Head of caudate nucleus (tissue), 42 donors: ENCODE measurements at regions not wholly inside any gene's neighbourhood (a gene's known extent, or its start where the extent isn't known, plus 50 kb on each side); places are given as distances from the start of the nearest gene placed in this dataset.
A peak's percentile ranks its signal among the peaks of the same experiment; 100 is the strongest.
"Not testable (repeated sequence)": the region's sequence is repeated elsewhere in the genome, so short reads cannot be mapped to it uniquely, and the experiment has no call there.

Experiments used
- DNase-seq, 42 donors: peaks; one replicate each; pipeline versions ENCODE4 v3.0.0 to v3.0.0-alpha.2; 2020 to 2021; ENCODE audit warnings: mixed read lengths in 7 of 42
- intact Hi-C: fragments of 100-400 bp; cut with DNase I; formaldehyde crosslinking; loops from one replicate; pipeline ENCODE4 v1.15.0; 2022

GRCh38 chr11:71383461-71383860, 64.7 kb downstream of the DHCR7 start:
- intact Hi-C loops = no loop called here
- no peak for DNase-seq

DNA sequence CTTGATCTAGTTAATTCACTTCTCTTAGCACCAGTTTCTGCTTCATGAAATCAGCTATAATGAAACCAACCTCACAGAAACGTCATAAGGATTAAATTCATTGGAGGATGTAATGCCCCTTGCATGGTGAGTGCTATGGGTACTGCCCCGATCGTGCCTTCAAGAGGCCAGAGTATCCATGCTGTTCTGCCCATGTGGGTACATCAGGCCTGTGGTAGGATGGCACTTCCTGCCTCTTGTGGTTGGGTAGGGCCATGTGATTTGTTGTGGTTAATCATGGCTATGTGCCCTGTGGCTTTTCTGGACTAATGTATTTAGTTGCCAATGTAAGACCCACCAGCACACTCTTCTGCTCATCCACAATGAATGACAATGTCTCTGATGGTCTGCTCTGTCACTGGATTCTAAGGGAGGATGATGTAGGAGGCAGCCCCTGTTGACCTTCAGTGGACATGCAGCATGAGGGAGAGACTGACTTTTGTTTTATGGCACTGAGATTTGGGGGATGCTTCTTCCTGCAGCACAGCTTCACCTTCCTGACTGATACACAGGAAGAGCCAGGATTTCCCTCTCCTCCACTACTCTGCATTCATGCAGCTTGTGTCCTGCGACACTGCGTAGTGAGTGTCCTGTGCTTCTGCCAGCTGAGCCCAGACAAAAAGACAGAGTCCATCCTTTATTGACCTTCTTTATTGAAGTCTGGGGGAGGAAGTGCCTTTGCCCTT, 66.2 kb downstream of the DHCR7 start:
- DNase-seq = no peak
- intact Hi-C loops = no loop called here

DNA sequence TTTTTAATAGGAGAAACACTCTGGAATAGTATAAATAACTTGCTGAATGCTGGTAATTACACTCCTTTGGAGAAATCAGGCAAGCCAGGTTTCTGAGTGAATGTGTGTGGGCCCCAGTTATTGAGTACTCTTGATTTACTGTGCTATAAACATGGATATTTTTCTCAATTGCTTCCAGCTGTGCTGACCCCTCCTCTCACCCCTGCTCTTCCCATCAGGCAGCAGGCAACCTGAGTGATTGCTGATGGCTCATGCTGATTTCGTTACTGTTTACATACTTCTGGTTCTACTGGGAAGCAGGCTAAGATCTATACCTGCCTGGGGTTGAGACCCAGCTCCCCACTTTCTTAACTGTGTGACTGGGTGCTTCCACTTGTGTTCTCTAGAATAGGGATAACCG, 68.5 kb downstream of the DHCR7 start:
- no peak for DNase-seq
- intact Hi-C loops = no loop called here

- intact Hi-C loops = no loop called here
- no peak for DNase-seq
These were observed 74.3 kb downstream of the DHCR7 start for GRCh38 chr11:71373791-71374454.

GRCh38 chr11:71372693-71373657, 75.2 kb downstream of the DHCR7 start:
- peak in 21 of 42 donors; percentile 9 to 75 (median 40) for DNase-seq
- intact Hi-C loops = no loop called here

DNA sequence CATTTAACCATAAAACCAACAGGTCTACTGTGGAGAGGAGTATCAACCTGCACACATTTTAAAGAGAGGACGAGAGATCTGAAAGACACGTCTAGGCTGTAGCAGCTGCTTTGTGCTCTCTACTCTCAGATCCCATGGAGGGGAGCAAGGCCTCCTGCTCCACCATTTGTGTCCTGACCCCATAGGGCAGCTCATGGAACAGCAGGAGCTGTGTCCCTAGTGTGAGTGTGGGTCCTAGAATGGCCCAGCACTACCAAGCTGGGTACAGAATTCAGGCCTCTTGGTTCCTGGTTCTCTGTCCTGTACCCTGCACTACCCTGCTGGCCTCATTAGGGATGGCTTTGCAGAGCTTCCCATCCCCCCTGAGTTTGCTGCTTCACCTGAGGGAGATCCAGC, 76.5 kb downstream of the DHCR7 start:
- no peak for DNase-seq
- intact Hi-C loops = no loop called here

GRCh38 chr11:71370895-71371673, 77.1 kb downstream of the DHCR7 start:
- DNase-seq = peak in 12 of 42 donors; percentile 17 to 66 (median 36)
- intact Hi-C loops = no loop called here

GRCh38 chr11:71370020-71370747, 78.0 kb downstream of the DHCR7 start:
- no peak for DNase-seq
- intact Hi-C loops = no loop called here

GRCh38 chr11:71369411-71369810, 78.8 kb downstream of the DHCR7 start:
- intact Hi-C loops = loop anchor here (10.0 kb wide), 1 partner anchor 255 kb away; no protein-coding TSS in a partner anchor
- no peak for DNase-seq

DNA sequence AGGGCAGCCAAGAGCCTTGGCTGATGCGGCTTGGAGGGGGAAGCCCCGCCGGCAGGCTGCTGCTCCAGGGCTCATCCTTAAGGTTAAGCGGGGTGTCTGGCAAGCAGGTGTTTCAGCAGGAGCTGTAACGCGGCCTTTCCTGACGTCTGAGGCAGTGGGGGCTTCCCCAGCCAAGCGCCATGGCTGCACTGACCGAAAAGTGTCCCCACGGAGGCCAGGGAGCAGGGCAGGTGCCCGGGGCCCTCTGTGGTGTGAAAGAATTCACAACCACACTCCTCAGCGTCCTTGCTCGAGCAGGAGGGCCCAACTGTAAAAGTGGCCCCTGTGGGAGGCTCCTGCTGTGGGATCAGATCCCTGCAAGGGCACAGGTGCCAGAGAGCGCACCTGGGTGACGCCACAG, 79.2 kb downstream of the DHCR7 start:
- DNase-seq = no peak
- intact Hi-C loops = loop anchor here (10.0 kb wide), 1 partner anchor 254 kb away; no protein-coding TSS in a partner anchor

GRCh38 chr11:71367756-71368155, 80.4 kb downstream of the DHCR7 start:
- intact Hi-C loops = loop anchor here (10.0 kb wide), 1 partner anchor 253 kb away; no protein-coding TSS in a partner anchor
- no peak for DNase-seq

GRCh38 chr11:71367276-71367675, 80.9 kb downstream of the DHCR7 start:
- intact Hi-C loops = loop anchor here (10.0 kb wide), 1 partner anchor 252 kb away; no protein-coding TSS in a partner anchor
- DNase-seq = not testable (repeated sequence)

DNA sequence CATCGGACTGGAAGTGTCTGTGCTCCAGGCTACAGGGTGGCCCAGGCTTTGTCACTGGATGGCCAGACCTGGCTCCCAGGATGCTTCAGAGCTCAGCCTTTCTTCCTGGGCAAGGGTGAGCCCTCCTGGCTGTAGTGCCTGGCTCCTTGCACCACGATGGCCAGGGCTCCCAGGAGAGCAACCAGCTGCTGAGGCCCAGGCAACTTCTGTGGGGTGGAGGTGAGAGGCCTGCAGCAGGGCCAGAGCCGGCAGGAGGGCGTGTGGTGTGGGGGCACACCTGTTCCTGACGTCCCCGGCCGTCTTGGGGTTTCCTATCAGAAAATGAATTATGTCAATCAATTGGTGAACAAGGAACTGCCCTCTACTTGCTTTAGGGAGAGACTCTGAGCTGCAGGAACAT, 82.1 kb downstream of the DHCR7 start:
- intact Hi-C loops = loop anchor here (10.0 kb wide), 1 partner anchor 251 kb away; no protein-coding TSS in a partner anchor
- DNase-seq = no peak

DNA sequence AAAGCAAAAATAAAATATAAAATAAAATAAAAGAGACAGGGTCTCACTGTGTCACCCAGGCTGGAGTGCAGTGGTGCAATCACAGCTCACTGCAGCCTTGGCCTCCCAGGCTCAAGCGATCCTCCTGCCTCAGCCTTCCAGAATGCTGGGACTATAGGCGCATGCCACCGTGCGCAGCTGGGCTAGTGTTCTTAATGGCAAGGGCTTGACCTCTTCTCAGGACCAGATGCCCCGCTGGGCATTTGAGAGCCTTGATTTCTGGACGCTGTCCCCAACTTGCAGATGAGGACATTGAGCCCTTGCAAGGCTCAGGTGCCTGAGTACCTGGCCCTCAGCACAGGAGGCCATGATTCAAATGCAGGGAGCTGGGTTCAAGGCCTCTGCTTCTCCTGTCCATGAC, 82.6 kb downstream of the DHCR7 start:
- DNase-seq = no peak
- intact Hi-C loops = loop anchor here (10.0 kb wide), 1 partner anchor 251 kb away; no protein-coding TSS in a partner anchor

DNA sequence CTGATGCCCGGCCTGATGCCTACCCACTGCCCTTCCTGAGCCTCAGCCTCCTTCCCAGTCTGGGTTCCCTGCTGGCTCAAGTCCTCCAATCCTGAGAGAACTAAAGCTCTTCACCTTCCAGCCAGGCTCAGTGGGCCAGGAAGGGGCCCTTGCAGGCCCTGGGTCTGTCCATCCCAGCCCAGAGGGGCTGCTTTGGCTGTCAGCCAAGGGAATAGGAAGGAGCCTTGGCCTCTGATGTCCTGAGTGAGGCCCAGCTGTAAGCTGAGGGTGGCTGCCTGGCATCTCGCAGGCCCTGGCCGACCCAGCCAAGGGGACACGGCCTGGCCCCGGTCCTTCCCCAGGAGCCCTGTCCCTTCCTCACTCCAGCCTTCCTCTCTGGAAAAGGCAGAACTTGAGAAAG, 83.4 kb downstream of the DHCR7 start:
- intact Hi-C loops = loop anchor here (10.0 kb wide), 1 partner anchor 250 kb away; no protein-coding TSS in a partner anchor
- DNase-seq = no peak

GRCh38 chr11:71364176-71364671, 84.0 kb downstream of the DHCR7 start:
- peak in 39 of 42 donors; percentile 15 to 83 (median 59) for DNase-seq
- intact Hi-C loops = loop anchor here (10.0 kb wide), 1 partner anchor 249 kb away; no protein-coding TSS in a partner anchor

- peak in 1 of 42 donors; percentile 4 for DNase-seq
- intact Hi-C loops = loop anchor here (10.0 kb wide), 1 partner anchor 249 kb away; no protein-coding TSS in a partner anchor
These were observed 84.5 kb downstream of the DHCR7 start for GRCh38 chr11:71363721-71364120.
